Loucy (cell line): ENCODE measurements at regions not wholly inside any gene's neighbourhood (a gene's known extent, or its start where the extent isn't known, plus 50 kb on each side); places are given as distances from the start of the nearest gene placed in this dataset.

Experiments
- H2AFZ ChIP-seq: fragments of 200-600 bp; sonication (generic); 2 replicates; pipeline ENCODE4 v1.6.0; 2016; ENCODE audit warnings: antibody characterized with exemption, mild to moderate bottlenecking, low read length, moderate library complexity
- H3F3A ChIP-seq: fragments of 200-600 bp; 2 replicates; pipeline ENCODE4 v1.6.0; 2016; ENCODE audit warnings: antibody characterized with exemption, low read depth, mild to moderate bottlenecking
- H3K27me3 ChIP-seq: fragments of 200-600 bp; sonication (generic); 2 replicates; pipeline ENCODE4 v1.6.1; 2014; ENCODE audit warnings: low read length, mild to moderate bottlenecking; ENCODE audit not compliant: insufficient read depth, poor library complexity, severe bottlenecking
- H3K36me3 ChIP-seq: fragments of 200-600 bp; sonication (generic); 2 replicates; pipeline ENCODE4 v1.6.1; 2016; ENCODE audit warnings: low read length; ENCODE audit not compliant: insufficient read depth
- H3K4me1 ChIP-seq: fragments of 200-600 bp; sonication (generic); 2 replicates; pipeline ENCODE4 v1.5.1; 2014; ENCODE audit warnings: low read length, mild to moderate bottlenecking; ENCODE audit not compliant: insufficient read depth, poor library complexity, severe bottlenecking
- H3K4me2 ChIP-seq: fragments of 200-600 bp; sonication (generic); 2 replicates; pipeline ENCODE4 v1.6.0; 2014; ENCODE audit warnings: antibody characterized with exemption, low read length, low read depth, mild to moderate bottlenecking; ENCODE audit not compliant: poor library complexity, severe bottlenecking
- H3K4me3 ChIP-seq: fragments of 200-600 bp; sonication (generic); 2 replicates; pipeline ENCODE4 v1.5.1; 2014; ENCODE audit warnings: low read length, mild to moderate bottlenecking, mixed read lengths; ENCODE audit not compliant: poor library complexity, severe bottlenecking
- H3K79me2 ChIP-seq: fragments of 200-600 bp; sonication (generic); 2 replicates; pipeline ENCODE4 v1.6.1; 2014; ENCODE audit warnings: low read length; ENCODE audit not compliant: insufficient read depth
- H3K9ac ChIP-seq: fragments of 200-600 bp; sonication (generic); 2 replicates; pipeline ENCODE4 v1.6.0; 2014; ENCODE audit warnings: mild to moderate bottlenecking, low read depth, low read length, moderate library complexity; ENCODE audit not compliant: poor library complexity, severe bottlenecking
- H3K9me2 ChIP-seq: fragments of 200-600 bp; sonication (generic); replicated peaks from 2 replicates; pipeline ENCODE4 v1.6.1; 2016; ENCODE audit warnings: low read depth, low read length, mixed read lengths
- H3K9me3 ChIP-seq: fragments of 200-600 bp; sonication (generic); 2 replicates; pipeline ENCODE4 v1.6.1; 2014; ENCODE audit warnings: mild to moderate bottlenecking, antibody characterized with exemption, low read length, low read depth; ENCODE audit not compliant: insufficient read depth
- H4K20me1 ChIP-seq: fragments of 200-600 bp; sonication (generic); 2 replicates; pipeline ENCODE4 v1.6.0; 2014; ENCODE audit warnings: antibody characterized with exemption, low read length, mild to moderate bottlenecking; ENCODE audit not compliant: insufficient read depth, poor library complexity, severe bottlenecking
- EZH2phosphoT487 ChIP-seq: fragments of 200-600 bp; IDR thresholded peaks from 2 replicates; pipeline ENCODE4 v1.6.1; 2018; ENCODE audit warnings: antibody characterized with exemption, mild to moderate bottlenecking, moderate library complexity, borderline replicate concordance
- TF ChIP-seq, protein P1 (sequence below): fragments of 200-600 bp; sonication (generic); conservative IDR thresholded peaks from 2 replicates; pipeline ENCODE4 v1.5.1; 2014; ENCODE audit warnings: mild to moderate bottlenecking, antibody characterized with exemption, low read length

DNA sequence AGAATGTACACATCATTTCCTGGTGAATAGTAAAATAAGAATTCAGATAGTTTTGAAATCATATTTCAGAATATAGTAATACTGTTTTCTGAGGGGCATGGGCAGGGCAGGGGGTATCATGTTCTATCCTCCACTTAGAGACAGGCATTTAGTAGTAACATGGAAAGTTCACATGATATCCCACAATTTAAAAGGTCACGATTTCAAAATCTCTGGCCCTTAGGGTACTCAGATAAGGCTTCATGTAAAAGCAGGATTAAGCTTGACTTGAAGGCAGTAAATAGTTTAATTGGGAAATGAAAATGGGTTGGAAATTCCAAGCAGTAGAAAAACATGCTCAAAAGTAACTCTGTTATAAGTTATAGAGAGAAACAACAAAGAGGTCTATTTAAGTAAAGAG lies 353.2 kb upstream of the AGTR1 start:
- TF ChIP-seq EZH2phosphoT487: no peak
- TF ChIP-seq, protein P1, sequence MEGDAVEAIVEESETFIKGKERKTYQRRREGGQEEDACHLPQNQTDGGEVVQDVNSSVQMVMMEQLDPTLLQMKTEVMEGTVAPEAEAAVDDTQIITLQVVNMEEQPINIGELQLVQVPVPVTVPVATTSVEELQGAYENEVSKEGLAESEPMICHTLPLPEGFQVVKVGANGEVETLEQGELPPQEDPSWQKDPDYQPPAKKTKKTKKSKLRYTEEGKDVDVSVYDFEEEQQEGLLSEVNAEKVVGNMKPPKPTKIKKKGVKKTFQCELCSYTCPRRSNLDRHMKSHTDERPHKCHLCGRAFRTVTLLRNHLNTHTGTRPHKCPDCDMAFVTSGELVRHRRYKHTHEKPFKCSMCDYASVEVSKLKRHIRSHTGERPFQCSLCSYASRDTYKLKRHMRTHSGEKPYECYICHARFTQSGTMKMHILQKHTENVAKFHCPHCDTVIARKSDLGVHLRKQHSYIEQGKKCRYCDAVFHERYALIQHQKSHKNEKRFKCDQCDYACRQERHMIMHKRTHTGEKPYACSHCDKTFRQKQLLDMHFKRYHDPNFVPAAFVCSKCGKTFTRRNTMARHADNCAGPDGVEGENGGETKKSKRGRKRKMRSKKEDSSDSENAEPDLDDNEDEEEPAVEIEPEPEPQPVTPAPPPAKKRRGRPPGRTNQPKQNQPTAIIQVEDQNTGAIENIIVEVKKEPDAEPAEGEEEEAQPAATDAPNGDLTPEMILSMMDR: no peak
- no peaks in the 10 kb centered on the region for H4K20me1 ChIP-seq
- no peaks in the 10 kb centered on the region for H3K36me3 ChIP-seq
- H3K4me1 ChIP-seq: no peaks in the 10 kb centered on the region
- H3K4me2 ChIP-seq: no peak overlapping the region
- no peaks in the 10 kb centered on the region for H3K79me2 ChIP-seq
- H3K4me3 ChIP-seq: no peak overlapping the region
- H3K9me3 ChIP-seq: no peaks in the 10 kb centered on the region
- H3K9ac ChIP-seq: no peak overlapping the region
- no peaks in the 10 kb centered on the region for H3K27me3 ChIP-seq
- H3F3A ChIP-seq: no peaks in the 10 kb centered on the region
- no peak overlapping the region for H2AFZ ChIP-seq
- no peaks in the 10 kb centered on the region for H3K9me2 ChIP-seq

DNA sequence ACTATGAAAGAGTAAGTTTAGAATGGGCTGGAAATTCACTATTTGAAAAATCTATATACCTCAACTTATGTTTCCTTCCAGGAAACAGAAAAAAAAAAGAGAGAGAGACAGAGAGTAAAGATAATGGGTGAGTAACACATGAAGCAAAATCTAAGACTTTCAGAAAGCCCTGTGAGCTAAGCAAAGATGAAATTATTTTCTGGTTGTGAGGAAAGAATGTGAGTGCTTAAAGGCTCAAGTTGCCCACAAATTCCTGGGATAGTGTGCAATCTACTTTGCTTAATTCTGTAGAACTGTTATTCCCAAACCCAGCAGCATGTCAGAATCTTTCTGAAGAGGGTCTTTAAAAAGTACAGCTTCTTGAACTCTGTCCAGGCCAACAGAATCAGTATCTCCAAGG lies 337.7 kb upstream of the AGTR1 start:
- Histone ChIP-seq H3K9ac (no peak overlapping the region), H3K27me3 (no peaks in the 10 kb centered on the region), H3K79me2 (no peaks in the 10 kb centered on the region), H3K36me3 (no peaks in the 10 kb centered on the region), H4K20me1 (no peaks in the 10 kb centered on the region), H3K9me3 (no peaks in the 10 kb centered on the region), H2AFZ (no peak overlapping the region), H3K4me1 (no peaks in the 10 kb centered on the region), H3K9me2 (no peaks in the 10 kb centered on the region), H3K4me3 (no peak overlapping the region), H3F3A (no peaks in the 10 kb centered on the region), H3K4me2 (no peak overlapping the region)
- no peak for TF ChIP-seq EZH2phosphoT487
- TF ChIP-seq, protein P1: no peak

DNA sequence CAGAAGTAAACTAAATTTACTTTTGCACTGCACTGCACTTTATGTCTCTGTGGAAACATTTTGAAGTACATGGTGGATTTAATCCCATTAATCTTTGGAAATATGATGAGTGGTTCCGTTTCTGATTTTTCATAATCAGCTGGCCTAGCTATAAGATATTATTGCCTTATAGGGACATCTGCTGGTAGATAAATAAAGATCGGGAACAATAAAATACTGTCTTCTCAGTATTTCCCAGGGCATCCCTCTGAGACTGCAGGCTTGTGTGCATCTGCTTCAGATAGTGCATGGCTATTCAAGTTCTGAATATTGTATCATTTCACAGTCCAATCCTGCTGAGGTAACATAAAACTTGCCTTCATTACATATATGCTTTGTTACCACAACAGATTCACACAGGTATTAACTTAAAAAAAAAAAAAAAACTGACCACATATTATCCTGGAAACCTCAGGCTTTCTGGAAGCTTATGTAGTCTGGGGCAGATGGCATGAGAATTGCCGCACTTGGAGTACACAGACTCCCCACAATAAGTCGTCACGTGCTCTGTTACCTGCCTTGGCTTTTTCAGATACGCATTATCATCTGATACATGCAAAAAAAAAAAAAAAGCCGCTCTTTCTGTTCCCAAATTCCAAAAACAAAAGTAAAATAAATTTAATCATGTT lies 330.8 kb upstream of the AGTR1 start:
- no peaks in the 10 kb centered on the region for H3K9me2 ChIP-seq
- no peak overlapping the region for H3K4me2 ChIP-seq
- no peak overlapping the region for H3K4me3 ChIP-seq
- no peaks in the 10 kb centered on the region for H4K20me1 ChIP-seq
- no peaks in the 10 kb centered on the region for H3K27me3 ChIP-seq
- H3K79me2 ChIP-seq: no peaks in the 10 kb centered on the region
- no peaks in the 10 kb centered on the region for H3K4me1 ChIP-seq
- no peak for TF ChIP-seq EZH2phosphoT487
- TF ChIP-seq, protein P1: peak; percentile 43
- H3K9ac ChIP-seq: no peak overlapping the region
- no peaks in the 10 kb centered on the region for H3K9me3 ChIP-seq
- no peaks in the 10 kb centered on the region for H3K36me3 ChIP-seq
- no peak overlapping the region for H2AFZ ChIP-seq
- no peaks in the 10 kb centered on the region for H3F3A ChIP-seq
